ENCODE measurements at regions not wholly inside any gene's neighbourhood (a gene's known extent, or its start where the extent isn't known, plus 50 kb on each side); places are given as distances from the start of the nearest gene placed in this dataset.

GRCh38 chr5:124297826-124298225 lies 448.6 kb downstream of the ZNF608 start:
- 0% methylated on average over 3 of the region's 3 CpGs for WGBS (ENCODE audit: low lambda C conversion rate)
- in situ Hi-C loops (cut with HindIII; ENCODE audit: extremely low pct_ligation_motif_present, low pct_unique_long_range_greater_than_20kb), result loop anchor here (25.0 kb wide), 1 partner anchor 364 kb away; no protein-coding TSS in a partner anchor
- CTCF ChIA-PET (ENCODE audit: low intra/inter-chr PET ratio, low total read pairs), result no interaction called here

GRCh38 chr5:124292322-124292855 lies 454.1 kb downstream of the ZNF608 start:
- H2AFZ ChIP-seq (ENCODE audit: low read length), result no peak overlapping the region
- ATAC-seq, result no peak
- H3K4me1 ChIP-seq (ENCODE audit: insufficient read depth, low read length), result peaks cover 21% of the 10 kb centered on the region
- FAIRE-seq, result no peak
- in situ Hi-C loops (cut with HindIII; ENCODE audit: extremely low pct_ligation_motif_present, low pct_unique_long_range_greater_than_20kb), result loop anchor here (25.0 kb wide), 1 partner anchor 370 kb away; no protein-coding TSS in a partner anchor
- no peak overlapping the region for H3K9ac ChIP-seq (ENCODE audit: insufficient read depth, low read depth, low read length)
- TF ChIP-seq ZNF343 (CRISPR knock-in tag; IDR thresholded peaks at IDR 0.05) (no peak), GMEB1 (CRISPR knock-in tag; IDR thresholded peaks at IDR 0.05; ENCODE audit: borderline replicate concordance) (no peak), SALL2 (CRISPR knock-in tag; IDR thresholded peaks at IDR 0.05) (no peak), ZNF850 (CRISPR knock-in tag; conservative IDR thresholded peaks at IDR 0.05) (no peak), RAD51 (IDR thresholded peaks at IDR 0.05; ENCODE audit: borderline replicate concordance) (no peak), DDIT3 (CRISPR knock-in tag; IDR thresholded peaks at IDR 0.05) (no peak), ARNT (IDR thresholded peaks at IDR 0.05) (no peak), SALL1 (CRISPR knock-in tag; IDR thresholded peaks at IDR 0.05) (no peak), ZFX (CRISPR knock-in tag; IDR thresholded peaks at IDR 0.05; ENCODE audit: low read depth) (no peak), ZBTB21 (CRISPR knock-in tag; IDR thresholded peaks at IDR 0.05) (no peak), ZNF333 (CRISPR knock-in tag; IDR thresholded peaks at IDR 0.05; ENCODE audit: borderline replicate concordance) (no peak)
- no TSS peak for BruUV-seq (replicated peaks)
- CTCF ChIA-PET (ENCODE audit: low intra/inter-chr PET ratio, low total read pairs), result no interaction called here
- 62% methylated on average over 7 of the region's 7 CpGs for WGBS (ENCODE audit: low lambda C conversion rate)
- no peak for DNase-seq (ENCODE audit: low spot score)
- H3K79me2 ChIP-seq (ENCODE audit: insufficient read depth, low read length), result no peaks in the 10 kb centered on the region
- POLR2A ChIA-PET, result no interaction called here
- H3K4me3 ChIP-seq (replicated peaks in 1 of 3; ENCODE audit: insufficient read depth in 1 of 3, low read depth in 2 of 3, low read length in 3 of 3), result no peak overlapping the region
- H3K9me3 ChIP-seq (ENCODE audit: low read length), result no peaks in the 10 kb centered on the region
- H3K36me3 ChIP-seq (replicated peaks in 1 of 2; ENCODE audit: control insufficient read depth in 1 of 2, insufficient read depth in 2 of 2, low read length in 2 of 2), result no peaks in the 10 kb centered on the region
- H3K4me2 ChIP-seq (ENCODE audit: low read depth, low read length), result no peak overlapping the region
- no peaks in the 10 kb centered on the region for H3K27me3 ChIP-seq (ENCODE audit: control insufficient read depth in 1 of 2, insufficient read depth in 2 of 2, low read length in 2 of 2)
- H4K20me1 ChIP-seq (ENCODE audit: insufficient read depth, low read length), result no peaks in the 10 kb centered on the region
- H3K27ac ChIP-seq (ENCODE audit: extremely low read length, insufficient read depth, low read length), result no peak overlapping the region
- intact Hi-C loops (cut with micrococcal nuclease; ENCODE audit: unreplicated experiment), result no loop called here

More at GRCh38 chr5:124297826-124298225, 448.6 kb downstream of the ZNF608 start:
- no TSS peak for BruUV-seq (replicated peaks)
- no peaks in the 10 kb centered on the region for H3K79me2 ChIP-seq (ENCODE audit: insufficient read depth, low read length)
- DNase-seq (ENCODE audit: low spot score) (no peak), FAIRE-seq (no peak), ATAC-seq (no peak)
- H3K36me3 ChIP-seq (replicated peaks in 1 of 2; ENCODE audit: control insufficient read depth in 1 of 2, insufficient read depth in 2 of 2, low read length in 2 of 2), result no peaks in the 10 kb centered on the region
- H3K9ac ChIP-seq (ENCODE audit: insufficient read depth, low read depth, low read length), result no peak overlapping the region
- H4K20me1 ChIP-seq (ENCODE audit: insufficient read depth, low read length), result no peaks in the 10 kb centered on the region
- no peaks in the 10 kb centered on the region for H3K4me1 ChIP-seq (ENCODE audit: insufficient read depth, low read length)
- H3K27me3 ChIP-seq (ENCODE audit: control insufficient read depth in 1 of 2, insufficient read depth in 2 of 2, low read length in 2 of 2), result no peaks in the 10 kb centered on the region; a peak in 1 of 5 replicates
- POLR2A ChIA-PET, result no interaction called here
- H3K27ac ChIP-seq (ENCODE audit: extremely low read length, insufficient read depth, low read length), result no peak overlapping the region
- TF ChIP-seq PATZ1 (CRISPR knock-in tag; IDR thresholded peaks at IDR 0.05) (no peak), ZNF878 (CRISPR knock-in tag; IDR thresholded peaks at IDR 0.05) (no peak)
- intact Hi-C loops (cut with micrococcal nuclease; ENCODE audit: unreplicated experiment), result no loop called here
- no peaks in the 10 kb centered on the region for H3K9me3 ChIP-seq (ENCODE audit: low read length)
- no peak overlapping the region for H2AFZ ChIP-seq (ENCODE audit: low read length)
- no peak overlapping the region for H3K4me3 ChIP-seq (replicated peaks in 1 of 3; ENCODE audit: insufficient read depth in 1 of 3, low read depth in 2 of 3, low read length in 3 of 3)
- H3K4me2 ChIP-seq (ENCODE audit: low read depth, low read length), result no peak overlapping the region
